OCI-LY7 (cell line): ENCODE measurements at regions not wholly inside any gene's neighbourhood (a gene's known extent, or its start where the extent isn't known, plus 50 kb on each side); places are given as distances from the start of the nearest gene placed in this dataset.

ENCODE experiments used
- BruUV-seq: library from RNA; stranded (reverse); fragments of 400-500 nt; replicated peaks from 2 replicates; lab custom pipeline; 2021; lab: Mats Ljungman, UMichigan
- CTCF ChIA-PET: fragments of 300-600 bp; sonication (Branson Sonifier 250); formaldehyde crosslinking; loops from one replicate; lab custom pipeline; 2022; ENCODE audit warnings: antibody characterized with exemption; ENCODE audit not compliant: unreplicated experiment; lab: Charles Lee
- POLR2A ChIA-PET: fragments of 300-600 bp; sonication (Branson Sonifier 250); formaldehyde crosslinking; loops from one replicate; lab custom pipeline; 2022; ENCODE audit warnings: antibody characterized with exemption; lab: Charles Lee
- DNase-seq: peaks from one replicate; pipeline ENCODE4 v3.0.0-alpha.2; 2015; ENCODE audit warnings: low spot score
- H2AFZ ChIP-seq: fragments of 200-600 bp; sonication (generic), shearing (Covaris generic); 2 replicates; pipeline ENCODE4 v1.6.1; 2014; ENCODE audit warnings: mild to moderate bottlenecking, antibody characterized with exemption, low read length, moderate library complexity
- H3K27ac ChIP-seq: fragments of 200-600 bp; sonication (generic); 2 replicates; pipeline ENCODE4 v1.5.1; 2014; ENCODE audit warnings: mixed run types, low read depth, mild to moderate bottlenecking, moderate library complexity, low read length, inconsistent platforms; ENCODE audit not compliant: poor library complexity, severe bottlenecking
- H3K36me3 ChIP-seq: fragments of 200-600 bp; sonication (generic); 2 replicates; pipeline ENCODE4 v1.6.1; 2014; ENCODE audit warnings: mild to moderate bottlenecking, antibody characterized with exemption, low read length, moderate library complexity, mixed read lengths; ENCODE audit not compliant: insufficient read depth
- H3K4me1 ChIP-seq: fragments of 200-600 bp; sonication (generic); 2 replicates; pipeline ENCODE4 v1.5.1; 2014; ENCODE audit warnings: mild to moderate bottlenecking, low read length; ENCODE audit not compliant: insufficient read depth, poor library complexity, severe bottlenecking
- H3K4me2 ChIP-seq: fragments of 200-600 bp; sonication (generic); 2 replicates; pipeline ENCODE4 v1.6.1; 2014; ENCODE audit warnings: mild to moderate bottlenecking, low read length
- H3K4me3 ChIP-seq: fragments of 200-600 bp; sonication (generic); 2 replicates; pipeline ENCODE4 v1.5.1; 2014; ENCODE audit warnings: mild to moderate bottlenecking, low read depth, low read length; ENCODE audit not compliant: poor library complexity, severe bottlenecking
- H3K79me2 ChIP-seq: fragments of 200-600 bp; sonication (generic); 2 replicates; pipeline ENCODE4 v1.6.1; 2016; ENCODE audit warnings: low read depth, mild to moderate bottlenecking, low read length, moderate library complexity, mixed read lengths; ENCODE audit not compliant: insufficient read depth
- H3K9me2 ChIP-seq: fragments of 200-600 bp; sonication (generic); 2 replicates; pipeline ENCODE4 v1.6.1; 2016; ENCODE audit warnings: mild to moderate bottlenecking, low read length, mixed read lengths; ENCODE audit not compliant: insufficient read depth
- H3K9me3 ChIP-seq: fragments of 200-600 bp; sonication (generic); 2 replicates; pipeline ENCODE4 v1.6.1; 2014; ENCODE audit warnings: mild to moderate bottlenecking, mixed run types, low read length, mixed read lengths
- H4K20me1 ChIP-seq: fragments of 200-600 bp; sonication (generic); 2 replicates; pipeline ENCODE4 v1.6.1; 2014; ENCODE audit warnings: mild to moderate bottlenecking, antibody characterized with exemption, low read length, moderate library complexity, mixed read lengths; ENCODE audit not compliant: insufficient read depth
- EZH2phosphoT487 ChIP-seq: fragments of 200-600 bp; sonication (generic); IDR thresholded peaks from 2 replicates; pipeline ENCODE4 v1.6.1; 2018; ENCODE audit warnings: low read depth, borderline replicate concordance, mild to moderate bottlenecking, mixed run types, antibody characterized with exemption, low read length, moderate library complexity, mixed read lengths
- intact Hi-C: fragments of 100-400 bp; cut with micrococcal nuclease; formaldehyde crosslinking; loops from one replicate; pipeline ENCODE4 v1.10.0; 2022; ENCODE audit not compliant: unreplicated experiment
- TF ChIP-seq, protein P1 (sequence below): fragments of 200-600 bp; sonication (generic); conservative IDR thresholded peaks from 2 replicates; pipeline ENCODE4 v1.5.1; 2014; ENCODE audit warnings: mild to moderate bottlenecking, antibody characterized with exemption, low read length, moderate library complexity, mixed read lengths

DNA sequence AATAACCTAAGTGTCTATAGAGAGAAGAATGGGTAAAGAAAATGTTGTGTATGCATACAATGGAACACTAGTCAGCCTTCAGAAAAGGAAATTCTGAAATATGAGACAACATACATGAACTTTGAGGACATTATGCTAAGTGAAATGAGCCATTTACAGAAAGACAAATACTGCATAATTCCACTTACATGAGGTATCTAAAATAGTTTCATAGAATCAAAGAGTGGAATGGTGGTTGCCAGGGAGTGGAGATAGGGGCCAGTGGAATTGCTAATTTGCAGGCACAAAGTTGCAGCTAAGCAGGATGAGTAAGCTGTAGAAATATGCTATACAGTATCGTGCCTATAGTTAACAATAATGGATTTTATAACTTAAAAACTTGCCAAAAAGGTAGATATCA, 779.6 kb upstream of the ARPP21 start:
- no TSS peak for BruUV-seq
- TF ChIP-seq EZH2phosphoT487: no peak
- TF ChIP-seq, protein P1, sequence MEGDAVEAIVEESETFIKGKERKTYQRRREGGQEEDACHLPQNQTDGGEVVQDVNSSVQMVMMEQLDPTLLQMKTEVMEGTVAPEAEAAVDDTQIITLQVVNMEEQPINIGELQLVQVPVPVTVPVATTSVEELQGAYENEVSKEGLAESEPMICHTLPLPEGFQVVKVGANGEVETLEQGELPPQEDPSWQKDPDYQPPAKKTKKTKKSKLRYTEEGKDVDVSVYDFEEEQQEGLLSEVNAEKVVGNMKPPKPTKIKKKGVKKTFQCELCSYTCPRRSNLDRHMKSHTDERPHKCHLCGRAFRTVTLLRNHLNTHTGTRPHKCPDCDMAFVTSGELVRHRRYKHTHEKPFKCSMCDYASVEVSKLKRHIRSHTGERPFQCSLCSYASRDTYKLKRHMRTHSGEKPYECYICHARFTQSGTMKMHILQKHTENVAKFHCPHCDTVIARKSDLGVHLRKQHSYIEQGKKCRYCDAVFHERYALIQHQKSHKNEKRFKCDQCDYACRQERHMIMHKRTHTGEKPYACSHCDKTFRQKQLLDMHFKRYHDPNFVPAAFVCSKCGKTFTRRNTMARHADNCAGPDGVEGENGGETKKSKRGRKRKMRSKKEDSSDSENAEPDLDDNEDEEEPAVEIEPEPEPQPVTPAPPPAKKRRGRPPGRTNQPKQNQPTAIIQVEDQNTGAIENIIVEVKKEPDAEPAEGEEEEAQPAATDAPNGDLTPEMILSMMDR: no peak

DNA sequence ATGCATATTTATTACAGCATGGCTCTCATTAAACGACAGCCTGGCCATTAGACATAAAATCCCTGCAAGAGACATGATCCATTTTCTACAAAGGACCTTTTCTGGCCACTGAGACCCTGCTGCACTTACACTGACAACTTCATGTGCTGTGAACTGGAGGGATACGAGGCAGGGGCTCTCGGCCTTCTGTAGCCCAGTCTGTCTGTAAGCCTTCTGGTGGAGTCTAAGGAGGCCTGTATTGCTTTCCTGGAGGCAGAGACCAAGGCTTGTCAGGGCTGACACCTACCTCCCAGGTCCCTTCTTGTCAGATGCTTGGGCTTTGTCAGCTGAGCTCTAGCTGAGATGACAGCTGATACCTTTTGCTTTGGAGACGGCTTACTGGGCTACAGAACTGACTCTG, 776.9 kb upstream of the ARPP21 start:
- Histone ChIP-seq H3K9me2 (no peaks in the 10 kb centered on the region), H3K4me3 (no peak overlapping the region), H4K20me1 (no peaks in the 10 kb centered on the region), H2AFZ (peak overlapping the region; percentile 73), H3K36me3 (no peaks in the 10 kb centered on the region), H3K27ac (no peak overlapping the region), H3K9me3 (no peaks in the 10 kb centered on the region), H3K4me2 (peak overlapping the region; percentile 69; the same call in 1 of the 2 replicates), H3K79me2 (no peaks in the 10 kb centered on the region), H3K4me1 (peaks cover 34% of the 10 kb centered on the region)
- POLR2A ChIA-PET: interaction anchor here (0.6 to 0.9 kb wide), 2 partner anchors 28 to 76 kb away, joined by 3 read pairs; no protein-coding TSS in a partner anchor
- intact Hi-C loops: no loop called here
- TF ChIP-seq, protein P1: no peak
- no peak for TF ChIP-seq EZH2phosphoT487
- DNase-seq: peak; percentile 16
- BruUV-seq: no TSS peak
- CTCF ChIA-PET: no interaction called here

More for the DNA sequence above, 779.6 kb upstream of the ARPP21 start:
- ChIA-PET POLR2A (no interaction called here), CTCF (no interaction called here)
- intact Hi-C loops: no loop called here
- no peaks in the 10 kb centered on the region for H3K9me3 ChIP-seq
- DNase-seq: no peak
- H3K27ac ChIP-seq: no peak overlapping the region
- no peaks in the 10 kb centered on the region for H3K79me2 ChIP-seq
- H2AFZ ChIP-seq: no peak overlapping the region
- no peak overlapping the region for H3K4me2 ChIP-seq
- H4K20me1 ChIP-seq: no peaks in the 10 kb centered on the region
- no peak overlapping the region for H3K4me3 ChIP-seq
- H3K36me3 ChIP-seq: no peaks in the 10 kb centered on the region
- peaks cover 40% of the 10 kb centered on the region for H3K4me1 ChIP-seq
- no peaks in the 10 kb centered on the region for H3K9me2 ChIP-seq

DNA sequence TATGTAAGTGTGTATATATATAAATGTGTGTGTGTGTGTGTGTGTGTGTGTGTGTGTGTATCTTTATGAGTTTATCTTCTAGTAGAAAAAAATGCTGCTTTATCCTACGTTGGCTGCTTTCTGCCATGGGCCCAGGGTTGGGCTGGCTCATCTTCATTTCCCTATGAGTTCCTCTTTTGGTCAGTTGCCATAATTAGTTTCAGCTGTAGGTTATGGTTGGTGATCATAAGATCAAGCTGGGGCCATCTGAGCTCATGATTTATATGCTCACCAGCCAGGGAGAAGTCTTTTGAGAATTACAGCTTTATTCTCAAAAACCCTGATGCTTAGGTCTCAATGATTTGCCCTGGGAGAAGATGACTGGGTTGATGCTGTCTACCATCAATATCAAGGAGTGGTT, 775.8 kb upstream of the ARPP21 start:
- intact Hi-C loops: no loop called here
- Histone ChIP-seq H3K27ac (peak overlapping the region; percentile 68), H3K9me3 (no peaks in the 10 kb centered on the region), H3K79me2 (no peaks in the 10 kb centered on the region), H3K4me3 (peak overlapping the region; percentile 26), H3K36me3 (no peaks in the 10 kb centered on the region), H3K4me1 (peaks cover 34% of the 10 kb centered on the region), H4K20me1 (no peaks in the 10 kb centered on the region), H3K9me2 (no peaks in the 10 kb centered on the region), H3K4me2 (peak overlapping the region; percentile 69), H2AFZ (peak overlapping the region; percentile 47; the same call in 1 of the 2 replicates)
- no TSS peak for BruUV-seq
- POLR2A ChIA-PET: interaction anchor here (0.7 to 1.6 kb wide), 6 partner anchors 8 to 29 kb away, joined by 3 to 6 read pairs (median 3); no protein-coding TSS in a partner anchor
- TF ChIP-seq EZH2phosphoT487: no peak
- CTCF ChIA-PET: no interaction called here
- peak; percentile 87 for DNase-seq
